ENCODE measurements at regions not wholly inside any gene's neighbourhood (a gene's known extent, or its start where the extent isn't known, plus 50 kb on each side); places are given as distances from the start of the nearest gene placed in this dataset.

DNA sequence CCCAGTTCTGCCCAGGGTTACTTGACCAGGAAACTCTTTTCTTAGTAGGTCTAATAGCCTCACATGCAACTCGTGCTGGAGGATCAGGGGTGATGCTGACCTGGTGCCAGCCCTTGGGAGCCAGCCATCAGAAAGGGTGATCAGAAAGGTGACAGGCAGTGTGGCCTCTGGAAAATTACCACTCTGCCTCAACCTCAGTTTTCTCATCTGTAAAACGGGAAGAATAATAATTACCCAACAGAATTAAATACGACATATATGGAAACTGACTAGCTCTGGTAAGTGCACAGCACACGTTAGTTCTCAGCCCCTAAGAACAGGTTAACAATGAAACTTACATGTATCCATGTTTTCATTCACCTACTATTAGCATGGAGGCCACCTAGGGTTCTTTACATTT is 157.6 kb downstream of the EN1 start:
- H3K4me1 ChIP-seq, result no peaks in the 10 kb centered on the region
- DNase-seq, result no peak
- H3K4me3 ChIP-seq (ENCODE audit: low read depth, low read length), result no peak overlapping the region
- H3K27me3 ChIP-seq, result no peaks in the 10 kb centered on the region
- no peak for TF ChIP-seq CTCF (IDR thresholded peaks at IDR 0.05; ENCODE audit: low read depth, low read length)
- H3K9me3 ChIP-seq, result no peaks in the 10 kb centered on the region
- no peaks in the 10 kb centered on the region for H3K36me3 ChIP-seq

- Histone ChIP-seq H3K4me1 (no peaks in the 10 kb centered on the region), H3K4me3 (ENCODE audit: low read depth, low read length) (no peak overlapping the region), H3K36me3 (no peaks in the 10 kb centered on the region), H3K9me3 (no peaks in the 10 kb centered on the region), H3K27me3 (no peaks in the 10 kb centered on the region)
- TF ChIP-seq CTCF (IDR thresholded peaks at IDR 0.05; ENCODE audit: low read depth, low read length), result no peak
- no peak for DNase-seq
Observed at GRCh38 chr2:118689456-118689855, 158.0 kb downstream of the EN1 start.

DNA sequence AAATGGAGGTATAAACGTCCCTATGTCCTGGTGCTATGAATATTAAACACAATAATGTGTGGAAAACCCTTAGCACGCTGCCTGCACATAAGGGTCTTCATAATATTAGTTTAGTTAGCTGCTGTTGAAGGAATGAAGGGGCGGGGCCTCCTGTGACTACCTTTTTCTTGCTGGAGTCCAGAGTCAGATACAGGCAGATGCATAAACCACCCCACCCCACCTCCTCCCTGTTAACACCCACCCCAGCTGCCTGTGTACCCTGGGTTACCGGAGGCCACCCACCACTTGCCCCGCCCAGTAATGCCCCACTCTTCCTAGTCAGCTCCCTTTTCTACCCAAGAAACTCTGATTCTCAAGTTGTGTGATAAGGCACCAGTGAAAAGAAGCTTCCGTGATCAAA is 158.4 kb downstream of the EN1 start:
- no peaks in the 10 kb centered on the region for H3K36me3 ChIP-seq
- DNase-seq, result no peak
- H3K4me1 ChIP-seq, result no peaks in the 10 kb centered on the region
- no peaks in the 10 kb centered on the region for H3K9me3 ChIP-seq
- TF ChIP-seq CTCF (IDR thresholded peaks at IDR 0.05; ENCODE audit: low read depth, low read length), result no peak
- H3K4me3 ChIP-seq (ENCODE audit: low read depth, low read length), result no peak overlapping the region
- no peaks in the 10 kb centered on the region for H3K27me3 ChIP-seq

- Histone ChIP-seq H3K27me3 (no peaks in the 10 kb centered on the region), H3K4me3 (ENCODE audit: low read depth, low read length) (no peak overlapping the region), H3K9me3 (no peaks in the 10 kb centered on the region), H3K36me3 (no peaks in the 10 kb centered on the region), H3K4me1 (no peaks in the 10 kb centered on the region)
- no peak for DNase-seq
- TF ChIP-seq CTCF (IDR thresholded peaks at IDR 0.05; ENCODE audit: low read depth, low read length), result no peak
Observed at GRCh38 chr2:118687698-118688097, 159.8 kb downstream of the EN1 start.

- DNase-seq, result no peak
- Histone ChIP-seq H3K4me3 (ENCODE audit: low read depth, low read length) (no peak overlapping the region), H3K9me3 (no peaks in the 10 kb centered on the region), H3K4me1 (no peaks in the 10 kb centered on the region), H3K27me3 (no peaks in the 10 kb centered on the region), H3K36me3 (no peaks in the 10 kb centered on the region)
- no peak for TF ChIP-seq CTCF (IDR thresholded peaks at IDR 0.05; ENCODE audit: low read depth, low read length)
Observed at GRCh38 chr2:118687192-118687591, 160.3 kb downstream of the EN1 start.

GRCh38 chr2:118686346-118686745 is 161.1 kb downstream of the EN1 start:
- Histone ChIP-seq H3K4me3 (ENCODE audit: low read depth, low read length) (no peak overlapping the region), H3K9me3 (no peaks in the 10 kb centered on the region), H3K36me3 (no peaks in the 10 kb centered on the region), H3K27me3 (no peaks in the 10 kb centered on the region), H3K4me1 (no peaks in the 10 kb centered on the region)
- DNase-seq, result no peak
- TF ChIP-seq CTCF (IDR thresholded peaks at IDR 0.05; ENCODE audit: low read depth, low read length), result no peak

Data from BE2C (cell line).